Hepatic stellate cell (primary cell): ENCODE measurements at regions not wholly inside any gene's neighbourhood (a gene's known extent, or its start where the extent isn't known, plus 50 kb on each side); places are given as distances from the start of the nearest gene placed in this dataset.

Experiments used
- DNase-seq: peaks from one replicate; pipeline ENCODE4 v3.0.0; 2011; ENCODE audit warnings: low spot score

- no peak for DNase-seq
Observed at GRCh38 chr10:31606841-31607240, 287.8 kb downstream of the ZEB1 start.

GRCh38 chr10:31605861-31606525, 287.0 kb downstream of the ZEB1 start:
- no peak for DNase-seq

GRCh38 chr10:31605426-31605825, 286.4 kb downstream of the ZEB1 start:
- DNase-seq, result no peak

- DNase-seq, result no peak
Observed at GRCh38 chr10:31604646-31605170, 285.7 kb downstream of the ZEB1 start.

- no peak for DNase-seq
Observed at GRCh38 chr10:31604096-31604495, 285.1 kb downstream of the ZEB1 start.

- peak; percentile 95 for DNase-seq
Observed at GRCh38 chr10:31603235-31604087, 284.4 kb downstream of the ZEB1 start.

GRCh38 chr10:31602541-31603234, 283.7 kb downstream of the ZEB1 start:
- DNase-seq, result peak; percentile 80

- DNase-seq, result no peak
Observed at GRCh38 chr10:31601136-31601535, 282.1 kb downstream of the ZEB1 start.

GRCh38 chr10:31599626-31600504, 280.8 kb downstream of the ZEB1 start:
- no peak for DNase-seq

- no peak for DNase-seq
Observed at GRCh38 chr10:31596765-31597164, 277.7 kb downstream of the ZEB1 start.

- no peak for DNase-seq
Observed at GRCh38 chr10:31595992-31596391, 277.0 kb downstream of the ZEB1 start.

- DNase-seq, result no peak
Observed at GRCh38 chr10:31594347-31594873, 275.4 kb downstream of the ZEB1 start.

- no peak for DNase-seq
Observed at GRCh38 chr10:31593124-31593523, 274.1 kb downstream of the ZEB1 start.

GRCh38 chr10:31591569-31591968, 272.6 kb downstream of the ZEB1 start:
- DNase-seq, result no peak

- DNase-seq, result no peak
Observed at GRCh38 chr10:31590023-31590800, 271.2 kb downstream of the ZEB1 start.

GRCh38 chr10:31587691-31588090, 268.7 kb downstream of the ZEB1 start:
- DNase-seq, result no peak

- DNase-seq, result no peak
Observed at GRCh38 chr10:31586723-31587638, 268.0 kb downstream of the ZEB1 start.

GRCh38 chr10:31584876-31585275, 265.9 kb downstream of the ZEB1 start:
- DNase-seq, result no peak

- no peak for DNase-seq
Observed at GRCh38 chr10:31584098-31584631, 265.1 kb downstream of the ZEB1 start.
